ENCODE measurements at regions not wholly inside any gene's neighbourhood (a gene's known extent, or its start where the extent isn't known, plus 50 kb on each side); places are given as distances from the start of the nearest gene placed in this dataset.
"Not testable (repeated sequence)": the region's sequence is repeated elsewhere in the genome, so short reads cannot be mapped to it uniquely, and the experiment has no call there.

DNA sequence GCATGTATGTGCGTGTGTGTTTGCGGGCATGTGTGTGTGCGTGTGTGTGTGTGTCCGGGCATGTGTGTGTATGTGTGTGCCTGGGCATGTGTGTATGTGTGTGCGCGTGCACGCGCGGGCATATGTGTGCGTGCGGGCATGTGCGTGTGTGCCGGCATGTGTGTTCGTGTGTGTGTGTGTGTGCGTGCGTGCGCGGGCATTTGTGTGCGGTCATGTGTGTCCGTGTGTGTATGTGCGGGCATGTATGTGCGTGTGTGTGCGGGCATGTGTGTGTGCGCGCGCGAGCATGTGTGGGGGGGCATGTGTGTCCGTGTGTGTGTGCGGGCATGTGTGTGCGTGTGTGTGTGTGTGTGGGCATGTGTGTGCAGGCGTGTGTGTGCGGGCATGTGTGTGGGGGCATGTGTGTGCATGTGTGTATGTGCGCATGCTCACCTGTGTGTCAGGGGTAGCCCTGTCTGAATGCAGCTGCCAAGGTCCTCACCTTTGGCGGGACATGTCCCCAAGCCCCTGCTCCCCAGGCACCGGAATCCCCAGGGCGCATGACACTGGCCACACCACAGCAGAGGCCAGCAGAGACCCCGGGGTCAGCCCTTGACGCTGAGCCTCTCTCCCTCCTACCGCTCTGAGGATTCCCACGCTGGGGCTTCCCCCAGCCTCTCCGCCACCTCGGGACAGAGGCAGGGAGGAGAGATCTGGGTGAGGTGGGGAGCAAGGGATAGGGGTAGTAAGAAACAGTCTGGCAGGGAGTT is 109.5 kb upstream of the NCOR2 start:
- no peak overlapping the region for H3K27ac ChIP-seq
- TF ChIP-seq, protein P1, sequence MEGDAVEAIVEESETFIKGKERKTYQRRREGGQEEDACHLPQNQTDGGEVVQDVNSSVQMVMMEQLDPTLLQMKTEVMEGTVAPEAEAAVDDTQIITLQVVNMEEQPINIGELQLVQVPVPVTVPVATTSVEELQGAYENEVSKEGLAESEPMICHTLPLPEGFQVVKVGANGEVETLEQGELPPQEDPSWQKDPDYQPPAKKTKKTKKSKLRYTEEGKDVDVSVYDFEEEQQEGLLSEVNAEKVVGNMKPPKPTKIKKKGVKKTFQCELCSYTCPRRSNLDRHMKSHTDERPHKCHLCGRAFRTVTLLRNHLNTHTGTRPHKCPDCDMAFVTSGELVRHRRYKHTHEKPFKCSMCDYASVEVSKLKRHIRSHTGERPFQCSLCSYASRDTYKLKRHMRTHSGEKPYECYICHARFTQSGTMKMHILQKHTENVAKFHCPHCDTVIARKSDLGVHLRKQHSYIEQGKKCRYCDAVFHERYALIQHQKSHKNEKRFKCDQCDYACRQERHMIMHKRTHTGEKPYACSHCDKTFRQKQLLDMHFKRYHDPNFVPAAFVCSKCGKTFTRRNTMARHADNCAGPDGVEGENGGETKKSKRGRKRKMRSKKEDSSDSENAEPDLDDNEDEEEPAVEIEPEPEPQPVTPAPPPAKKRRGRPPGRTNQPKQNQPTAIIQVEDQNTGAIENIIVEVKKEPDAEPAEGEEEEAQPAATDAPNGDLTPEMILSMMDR (conservative IDR thresholded peaks at IDR 0.05), result no peak

DNA sequence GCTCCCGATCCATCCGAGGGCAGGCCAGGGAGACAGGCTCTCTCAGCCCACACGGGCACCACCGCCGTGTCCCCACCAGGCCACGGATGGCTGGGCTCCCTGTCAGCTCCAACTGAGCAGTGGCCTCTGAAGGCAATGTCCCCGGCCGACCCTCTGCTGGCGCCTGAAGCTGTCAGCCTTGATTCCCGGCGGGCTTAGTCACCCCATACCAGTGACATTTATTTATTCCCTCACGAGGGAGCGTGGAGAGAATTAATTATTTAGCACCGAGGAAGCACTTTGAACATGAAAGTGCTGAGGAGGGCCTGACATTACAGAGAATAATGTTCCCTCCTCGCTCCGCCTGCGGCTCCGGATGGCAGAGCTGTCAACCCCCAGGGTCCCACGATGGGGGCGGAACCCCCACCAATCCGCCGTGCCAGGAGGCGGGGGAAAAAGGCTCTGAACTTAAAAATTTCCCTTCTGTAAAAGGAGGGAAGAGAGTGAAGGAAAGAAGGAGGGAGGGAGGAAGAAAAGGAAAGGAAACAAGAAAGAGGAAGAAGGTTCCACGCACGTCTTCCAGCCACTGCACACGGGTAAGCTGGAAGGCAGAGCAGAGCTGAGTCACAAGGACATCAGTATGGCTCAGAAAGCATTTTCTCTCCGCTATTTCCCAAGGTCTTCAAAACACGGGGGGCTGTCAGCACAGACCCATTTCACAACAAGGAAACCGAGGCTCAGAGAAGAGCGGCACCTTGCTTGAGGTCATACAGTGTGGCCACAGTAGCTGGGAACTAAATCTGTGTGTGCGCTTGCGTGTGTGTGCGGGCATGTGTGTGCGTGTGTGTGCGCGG is 108.7 kb upstream of the NCOR2 start:
- TF ChIP-seq, protein P1 (conservative IDR thresholded peaks at IDR 0.05), result no peak
- H3K27ac ChIP-seq, result no peak overlapping the region

- H3K27ac ChIP-seq, result no peak overlapping the region
These were observed 107.5 kb upstream of the NCOR2 start for GRCh38 chr12:124674937-124675336.

GRCh38 chr12:124673801-124674617 is 106.6 kb upstream of the NCOR2 start:
- H3K27ac ChIP-seq, result 0 out of 2 replicates have a peak overlapping the region, but pooled peaks have one; percentile 3
- TF ChIP-seq, protein P1 (conservative IDR thresholded peaks at IDR 0.05), result no peak

More at GRCh38 chr12:124674937-124675336, 107.5 kb upstream of the NCOR2 start:
- TF ChIP-seq, protein P1 (conservative IDR thresholded peaks at IDR 0.05), result no peak

- not testable (repeated sequence) for H3K27ac ChIP-seq
These were observed 101.9 kb upstream of the NCOR2 start for GRCh38 chr12:124669271-124669721.

DNA sequence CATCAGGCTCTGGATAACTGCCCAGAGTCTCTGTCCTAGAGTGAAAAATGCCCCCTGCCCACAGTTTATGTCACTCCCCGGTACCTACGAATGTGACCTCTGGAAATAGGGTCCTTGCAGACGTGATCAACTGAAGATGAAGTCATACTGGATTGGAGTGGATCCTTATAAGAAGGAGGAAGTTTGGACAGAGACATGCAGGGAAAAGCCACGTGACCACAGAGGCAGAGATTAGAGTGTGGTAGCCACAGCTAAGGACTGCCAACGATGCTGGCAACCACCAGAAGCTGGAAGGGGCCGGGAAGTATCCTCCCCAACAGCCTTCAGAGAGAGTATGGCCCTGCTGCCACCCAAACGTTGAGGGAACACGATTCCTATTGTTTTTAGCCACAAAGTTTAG is 101.2 kb upstream of the NCOR2 start:
- TF ChIP-seq, protein P1 (conservative IDR thresholded peaks at IDR 0.05), result no peak
- no peak overlapping the region for H3K27ac ChIP-seq

DNA sequence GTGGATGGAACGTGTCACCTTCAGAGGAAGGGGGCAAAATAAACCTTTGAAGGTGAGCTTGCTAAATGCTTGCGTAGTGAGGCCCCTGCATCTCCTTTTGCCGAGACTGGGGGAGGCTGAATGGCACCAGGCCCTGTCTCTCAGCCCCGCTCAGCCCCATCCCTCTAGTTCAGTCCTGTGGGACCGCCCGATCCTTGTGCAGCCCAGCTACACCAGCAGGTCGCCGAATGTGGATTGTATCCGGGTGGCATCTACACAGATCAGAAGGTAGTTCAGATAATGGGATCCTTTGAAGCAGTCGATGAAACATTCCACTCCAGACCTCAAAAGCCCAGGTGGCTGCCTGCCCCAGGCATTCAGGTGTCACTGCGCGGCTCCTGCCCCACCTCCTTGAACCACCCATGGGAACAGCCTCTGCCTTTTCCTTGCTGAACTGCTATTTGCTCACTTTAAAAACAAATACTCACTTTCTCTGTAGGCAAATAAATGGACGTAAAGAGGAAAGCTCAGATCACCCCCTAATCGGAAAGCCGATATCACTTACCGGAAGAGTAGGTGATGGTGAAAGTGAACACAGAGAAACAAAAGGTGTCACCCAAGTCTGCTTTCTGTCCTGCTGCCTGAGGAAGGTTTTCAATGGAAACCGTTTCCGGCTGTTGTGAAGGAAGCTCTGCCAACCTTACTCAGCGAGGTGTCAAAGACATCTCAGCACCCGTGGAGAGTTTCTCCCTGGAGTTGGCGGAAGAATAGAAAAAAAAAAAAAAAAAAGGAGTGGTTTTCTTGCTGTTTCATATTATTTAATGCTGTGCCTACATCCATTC is 100.3 kb upstream of the NCOR2 start:
- peak overlapping the region; percentile 28; the same call in 1 of the 2 replicates for H3K27ac ChIP-seq
- TF ChIP-seq, protein P1 (conservative IDR thresholded peaks at IDR 0.05), result no peak

Measured in VCaP (cell line).